GM12864 (cell line): ENCODE measurements at regions not wholly inside any gene's neighbourhood (a gene's known extent, or its start where the extent isn't known, plus 50 kb on each side); places are given as distances from the start of the nearest gene placed in this dataset.

Experiments
- DNase-seq: peaks from one replicate; pipeline ENCODE4 v3.0.0-alpha.2; 2011; ENCODE audit warnings: low read depth
- H3K4me3 ChIP-seq: 2 replicates; pipeline ENCODE4 v1.5.1; 2011; ENCODE audit warnings: mild to moderate bottlenecking, low read depth, low read length, control low read depth
- CTCF ChIP-seq: IDR thresholded peaks from 2 replicates; pipeline ENCODE4 v1.5.1; 2011; ENCODE audit warnings: low read depth, mild to moderate bottlenecking, moderate library complexity, low read length, control low read depth, inconsistent platforms; ENCODE audit errors: missing control alignments

- TF ChIP-seq CTCF: no peak
- DNase-seq: no peak
- H3K4me3 ChIP-seq: no peak overlapping the region
Observed at GRCh38 chr16:85490407-85491057, 122.6 kb upstream of the GSE1 start.

GRCh38 chr16:85491058-85491771 lies 121.9 kb upstream of the GSE1 start:
- TF ChIP-seq CTCF: peak; percentile 100
- no peak overlapping the region for H3K4me3 ChIP-seq
- no peak for DNase-seq

DNA sequence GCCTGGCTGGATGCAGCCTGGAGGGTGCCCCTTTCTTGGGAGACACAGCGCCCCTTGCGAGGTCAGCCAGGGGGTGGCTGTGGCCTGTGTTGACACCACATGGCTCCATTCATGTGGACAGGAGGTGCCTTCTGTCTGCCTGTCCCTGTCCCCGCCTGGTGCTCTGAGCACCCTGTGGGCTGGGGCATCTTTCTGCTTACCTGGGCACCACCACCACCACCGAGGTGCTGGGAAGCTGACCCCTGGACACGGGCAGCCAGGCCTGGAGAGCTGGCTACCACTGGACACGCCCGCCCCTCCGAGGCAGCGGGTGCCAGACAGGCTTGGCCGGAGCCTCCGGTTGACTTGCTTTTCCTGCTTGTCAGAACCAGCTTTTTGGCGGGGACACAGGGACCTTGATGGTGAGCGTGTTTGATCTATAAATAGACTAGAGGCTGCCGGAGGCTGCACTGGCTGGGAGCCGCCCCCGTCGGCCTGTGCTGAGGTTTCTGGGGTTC lies 121.3 kb upstream of the GSE1 start:
- no peak overlapping the region for H3K4me3 ChIP-seq
- no peak for DNase-seq
- TF ChIP-seq CTCF: no peak

DNA sequence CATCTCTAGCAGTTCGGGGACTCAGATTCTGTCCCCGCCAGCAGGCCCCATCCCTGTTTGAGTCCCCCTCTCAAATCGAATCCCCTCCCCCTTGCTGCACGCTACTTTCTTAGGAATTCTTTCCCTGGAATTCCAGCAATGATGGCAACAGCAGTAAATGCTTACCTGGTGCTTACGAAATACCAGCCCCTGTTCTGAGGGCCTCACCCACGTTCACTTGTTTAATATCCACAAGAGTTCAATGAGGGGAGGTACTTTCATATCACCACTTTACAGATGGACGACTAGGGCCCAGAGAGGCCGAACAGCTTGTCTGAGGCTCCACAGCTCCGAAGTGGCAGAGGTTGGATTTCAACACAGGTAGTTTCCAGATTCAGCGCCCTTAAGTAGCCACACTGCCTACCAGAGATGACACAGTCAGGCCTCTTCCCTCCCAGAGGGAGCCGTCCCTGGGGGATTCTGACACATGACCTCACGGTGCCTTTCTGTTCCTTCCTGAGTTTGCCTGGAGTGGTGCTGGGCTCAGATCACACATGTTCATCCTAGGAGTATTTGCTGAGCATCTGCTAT lies 120.7 kb upstream of the GSE1 start:
- no peak for TF ChIP-seq CTCF
- no peak overlapping the region for H3K4me3 ChIP-seq
- DNase-seq: no peak

- no peak overlapping the region for H3K4me3 ChIP-seq
- no peak for TF ChIP-seq CTCF
- DNase-seq: no peak
Observed at GRCh38 chr16:85494315-85494714, 118.8 kb upstream of the GSE1 start.

GRCh38 chr16:85495259-85495658 lies 117.9 kb upstream of the GSE1 start:
- TF ChIP-seq CTCF: no peak
- no peak for DNase-seq
- H3K4me3 ChIP-seq: no peak overlapping the region
